ACC112 (cell line): ENCODE measurements at regions not wholly inside any gene's neighbourhood (a gene's known extent, or its start where the extent isn't known, plus 50 kb on each side); places are given as distances from the start of the nearest gene placed in this dataset.
"Not testable (repeated sequence)": the region's sequence is repeated elsewhere in the genome, so short reads cannot be mapped to it uniquely, and the experiment has no call there.

Experiments
- H2AFZ ChIP-seq: fragments of 200-600 bp; sonication (generic); one replicate; pipeline ENCODE4 v1.6.0; 2017; ENCODE audit warnings: antibody characterized with exemption, low read length; ENCODE audit not compliant: unreplicated experiment
- H3K27ac ChIP-seq: fragments of 200-600 bp; sonication (generic); 2 replicates; pipeline ENCODE4 v1.5.1; 2014; ENCODE audit warnings: low read depth, mild to moderate bottlenecking, antibody characterized with exemption, low read length, moderate library complexity
- H3K27me3 ChIP-seq: fragments of 200-600 bp; sonication (generic); 2 replicates; pipeline ENCODE4 v1.6.1; 2014; ENCODE audit warnings: mild to moderate bottlenecking, antibody characterized with exemption, low read length, moderate library complexity, mixed read lengths; ENCODE audit not compliant: insufficient read depth
- H3K36me3 ChIP-seq: fragments of 200-600 bp; sonication (generic); 2 replicates; pipeline ENCODE4 v1.6.1; 2016; ENCODE audit warnings: mild to moderate bottlenecking, antibody characterized with exemption, low read length, moderate library complexity, mixed read lengths; ENCODE audit not compliant: insufficient read depth
- H3K4me1 ChIP-seq: fragments of 200-600 bp; sonication (generic); one replicate; pipeline ENCODE4 v1.6.1; 2016; ENCODE audit warnings: low read length, mixed read lengths; ENCODE audit not compliant: insufficient read depth, unreplicated experiment, control insufficient read depth
- H3K4me3 ChIP-seq: fragments of 200-600 bp; sonication (generic); 2 replicates; pipeline ENCODE4 v1.5.1; 2014; ENCODE audit warnings: mild to moderate bottlenecking, low read depth, low read length
- H3K79me2 ChIP-seq: fragments of 200-600 bp; sonication (generic); one replicate; pipeline ENCODE4 v1.6.0; 2016; ENCODE audit warnings: low read length; ENCODE audit not compliant: control insufficient read depth, unreplicated experiment, insufficient read depth

GRCh38 chr14:106003351-106003750 is 477.0 kb downstream of the TMEM121 start:
- Histone ChIP-seq H3K27ac (no peak overlapping the region), H3K4me1 (no peaks in the 10 kb centered on the region), H3K27me3 (no peaks in the 10 kb centered on the region), H2AFZ (no peak overlapping the region), H3K4me3 (no peak overlapping the region), H3K79me2 (no peaks in the 10 kb centered on the region), H3K36me3 (no peaks in the 10 kb centered on the region)

- not testable (repeated sequence) for H3K4me3 ChIP-seq, H3K36me3 ChIP-seq, H3K27me3 ChIP-seq, H3K79me2 ChIP-seq, H2AFZ ChIP-seq, H3K4me1 ChIP-seq, H3K27ac ChIP-seq
Measured at GRCh38 chr14:106004937-106005795, 478.8 kb downstream of the TMEM121 start.

DNA sequence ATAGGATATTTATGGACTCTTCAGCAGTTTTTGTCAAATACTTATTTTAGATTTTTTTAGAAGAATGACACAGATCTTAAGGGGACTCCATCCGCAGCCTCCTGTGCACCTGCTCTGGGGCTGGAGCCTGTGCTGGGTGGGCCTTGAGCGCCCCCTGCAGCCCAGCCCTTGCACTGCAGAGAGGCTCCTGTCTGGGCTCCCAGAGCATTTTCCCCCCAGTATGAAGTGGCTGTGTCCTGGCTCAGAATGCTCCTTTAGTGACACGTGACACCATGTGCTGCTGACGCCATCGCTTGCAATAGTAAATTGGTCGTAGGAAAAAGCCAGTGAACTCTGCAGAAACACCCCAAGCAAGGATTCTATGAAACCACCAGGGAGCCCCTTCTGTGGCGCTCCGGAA is 479.7 kb downstream of the TMEM121 start:
- H3K27me3 ChIP-seq, H3K27ac ChIP-seq, H3K4me1 ChIP-seq, H3K79me2 ChIP-seq, H2AFZ ChIP-seq, H3K4me3 ChIP-seq, H3K36me3 ChIP-seq: not testable (repeated sequence)

DNA sequence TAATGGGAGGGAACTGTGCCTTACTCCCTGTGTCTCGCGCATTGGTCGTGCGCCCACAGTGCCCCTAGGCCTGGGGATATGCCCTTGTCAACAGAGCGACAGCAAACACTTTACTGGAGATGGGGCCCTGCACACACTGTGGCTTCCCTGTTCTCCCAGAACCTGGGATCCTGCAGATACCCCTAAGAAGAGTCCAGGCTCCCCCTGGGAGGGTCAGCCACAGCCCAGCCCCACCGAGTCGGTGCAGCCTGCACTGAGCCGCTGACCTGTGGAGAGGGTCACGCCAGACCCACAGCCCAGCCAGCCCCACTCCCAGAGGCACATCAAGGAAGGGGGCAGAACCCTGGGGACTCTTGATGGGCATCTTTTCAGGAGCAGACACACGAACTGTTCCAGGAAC is 480.3 kb downstream of the TMEM121 start:
- not testable (repeated sequence) for H3K27me3 ChIP-seq, H3K36me3 ChIP-seq, H3K79me2 ChIP-seq, H3K4me3 ChIP-seq, H2AFZ ChIP-seq, H3K4me1 ChIP-seq, H3K27ac ChIP-seq

DNA sequence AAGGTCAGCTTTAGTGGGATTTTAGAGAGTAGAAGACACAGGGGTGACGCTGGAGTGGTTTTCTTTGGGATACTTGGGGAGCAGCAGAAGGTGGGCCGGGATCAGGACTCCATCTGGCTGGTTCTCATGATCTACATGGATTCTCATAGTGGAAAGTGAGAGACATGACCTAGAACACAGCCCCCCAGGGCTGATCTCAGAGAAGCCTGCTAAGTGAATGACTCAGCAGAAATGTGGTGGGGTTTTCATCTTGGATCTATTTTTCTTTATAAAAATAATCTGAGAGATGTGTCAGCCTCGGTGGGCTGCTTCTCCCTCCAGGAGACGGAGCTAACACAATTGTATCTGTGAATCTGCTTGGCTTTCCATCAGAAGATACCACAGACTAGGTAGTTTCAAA is 484.4 kb downstream of the TMEM121 start:
- H3K4me1 ChIP-seq = no peaks in the 10 kb centered on the region

GRCh38 chr14:106011631-106012360 is 485.4 kb downstream of the TMEM121 start:
- H3K4me3 ChIP-seq, H3K27me3 ChIP-seq, H3K27ac ChIP-seq, H3K4me1 ChIP-seq, H2AFZ ChIP-seq, H3K36me3 ChIP-seq, H3K79me2 ChIP-seq: not testable (repeated sequence)

More for the DNA sequence above, 484.4 kb downstream of the TMEM121 start:
- Histone ChIP-seq H3K79me2 (no peaks in the 10 kb centered on the region), H3K36me3 (no peaks in the 10 kb centered on the region), H3K27me3 (no peaks in the 10 kb centered on the region), H2AFZ (no peak overlapping the region), H3K27ac (no peak overlapping the region), H3K4me3 (no peak overlapping the region)

DNA sequence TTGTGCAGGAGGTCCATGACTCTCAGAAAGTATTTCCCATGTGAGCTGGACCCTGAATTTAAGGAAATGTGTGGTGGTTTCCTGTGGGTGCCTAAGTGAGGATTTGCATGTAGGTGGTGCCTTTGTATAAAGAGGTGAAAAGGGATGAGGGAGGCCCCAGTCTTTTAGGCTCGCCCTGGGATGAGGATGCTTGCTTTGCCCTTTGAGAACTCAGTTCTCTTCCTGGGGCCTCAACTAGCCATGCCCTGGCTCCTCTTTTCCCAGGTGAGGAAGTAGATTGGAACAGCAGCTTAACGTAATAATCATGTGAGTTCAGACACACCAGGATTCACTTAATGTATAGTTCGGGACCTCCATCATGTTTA is 486.0 kb downstream of the TMEM121 start:
- H3K27ac ChIP-seq, H3K36me3 ChIP-seq, H2AFZ ChIP-seq, H3K4me1 ChIP-seq, H3K4me3 ChIP-seq, H3K27me3 ChIP-seq, H3K79me2 ChIP-seq: not testable (repeated sequence)

GRCh38 chr14:106013879-106014376 is 487.5 kb downstream of the TMEM121 start:
- H3K27ac ChIP-seq = no peak overlapping the region
- H3K79me2 ChIP-seq = no peaks in the 10 kb centered on the region
- H3K4me3 ChIP-seq = no peak overlapping the region
- no peaks in the 10 kb centered on the region for H3K4me1 ChIP-seq
- no peaks in the 10 kb centered on the region for H3K36me3 ChIP-seq
- H3K27me3 ChIP-seq = no peaks in the 10 kb centered on the region
- no peak overlapping the region for H2AFZ ChIP-seq

GRCh38 chr14:106017952-106018351 is 491.6 kb downstream of the TMEM121 start:
- not testable (repeated sequence) for H3K27ac ChIP-seq, H3K27me3 ChIP-seq, H3K4me3 ChIP-seq, H3K36me3 ChIP-seq, H3K79me2 ChIP-seq, H3K4me1 ChIP-seq, H2AFZ ChIP-seq

DNA sequence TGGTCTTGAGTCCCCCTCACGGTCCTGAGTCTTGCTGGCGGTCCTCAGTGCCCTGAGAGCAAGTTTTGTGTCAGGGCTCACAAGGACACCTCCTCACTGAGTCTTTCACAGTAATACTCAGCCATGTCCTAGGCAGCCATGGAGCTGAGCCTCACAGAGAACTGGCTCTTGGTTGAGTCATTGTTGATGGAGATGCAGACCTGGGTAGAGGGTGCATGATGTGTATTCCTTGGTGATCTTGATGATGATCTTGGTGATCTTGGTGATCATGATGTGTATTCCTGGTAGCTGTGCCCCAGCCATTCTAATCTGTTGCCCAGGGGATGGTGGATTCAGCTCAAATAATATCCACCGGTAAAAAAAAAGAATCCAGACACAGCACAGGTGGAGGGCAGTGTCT is 495.4 kb downstream of the TMEM121 start:
- Histone ChIP-seq H3K36me3 (no peaks in the 10 kb centered on the region), H2AFZ (no peak overlapping the region), H3K4me1 (no peaks in the 10 kb centered on the region), H3K27ac (no peak overlapping the region), H3K27me3 (no peaks in the 10 kb centered on the region), H3K4me3 (no peak overlapping the region), H3K79me2 (no peaks in the 10 kb centered on the region)

DNA sequence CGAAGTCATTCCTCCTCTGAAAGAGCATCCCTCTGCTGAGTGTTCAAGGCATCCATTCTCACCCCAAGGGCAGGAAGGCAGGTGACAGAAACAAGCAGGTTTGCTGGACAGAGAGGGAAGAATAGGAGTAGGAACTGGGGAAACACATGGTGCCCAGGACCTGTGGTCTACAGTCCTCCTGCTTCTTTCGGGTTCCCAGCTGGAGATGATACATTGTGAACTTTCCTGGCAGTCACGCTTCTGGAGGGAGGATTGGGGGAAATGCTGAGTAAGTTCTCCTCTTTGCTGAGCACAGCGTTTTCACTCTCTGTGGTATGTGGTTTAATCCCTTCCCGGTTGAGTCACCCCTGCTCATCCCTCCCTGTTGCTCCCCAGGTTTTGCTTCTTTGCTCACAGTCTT is 496.3 kb downstream of the TMEM121 start:
- H3K4me1 ChIP-seq, H3K27ac ChIP-seq, H3K27me3 ChIP-seq, H3K79me2 ChIP-seq, H2AFZ ChIP-seq, H3K4me3 ChIP-seq, H3K36me3 ChIP-seq: not testable (repeated sequence)
